Muscle of arm (tissue), 1 donor: ENCODE measurements at regions not wholly inside any gene's neighbourhood (a gene's known extent, or its start where the extent isn't known, plus 50 kb on each side); places are given as distances from the start of the nearest gene placed in this dataset.

Experiments
- DNase-seq: peaks from one replicate; pipeline ENCODE4 v3.0.0-alpha.2; 2013

DNA sequence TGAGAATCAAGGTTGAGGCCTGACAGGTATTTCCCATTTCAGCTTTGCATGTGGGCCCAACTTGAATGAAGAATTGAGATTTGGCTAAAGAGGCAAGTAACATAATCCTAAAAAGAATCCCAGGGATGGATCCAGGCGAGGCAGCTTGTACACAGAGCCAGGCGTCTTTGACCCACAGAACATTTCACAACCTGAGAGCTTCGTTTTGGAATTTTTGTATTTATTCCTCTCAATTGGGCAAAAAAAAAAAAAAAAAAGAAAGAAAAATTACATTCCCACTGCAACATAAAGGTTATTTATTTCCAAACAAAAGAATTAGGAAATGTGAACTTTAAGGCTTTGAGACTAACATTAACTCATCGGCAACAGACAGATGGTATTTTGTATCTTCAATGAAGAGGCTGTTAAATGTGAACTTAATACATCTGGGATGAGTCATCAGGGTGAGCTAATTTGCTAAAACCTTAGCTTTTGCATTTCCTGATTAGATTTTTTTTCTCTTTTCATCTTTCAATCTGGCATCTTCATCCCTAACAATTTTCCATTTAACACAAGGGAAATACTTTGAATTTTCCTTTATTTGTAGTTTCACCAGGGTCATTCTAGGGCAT, 478.5 kb upstream of the TNP1 start:
- DNase-seq: no peak

DNA sequence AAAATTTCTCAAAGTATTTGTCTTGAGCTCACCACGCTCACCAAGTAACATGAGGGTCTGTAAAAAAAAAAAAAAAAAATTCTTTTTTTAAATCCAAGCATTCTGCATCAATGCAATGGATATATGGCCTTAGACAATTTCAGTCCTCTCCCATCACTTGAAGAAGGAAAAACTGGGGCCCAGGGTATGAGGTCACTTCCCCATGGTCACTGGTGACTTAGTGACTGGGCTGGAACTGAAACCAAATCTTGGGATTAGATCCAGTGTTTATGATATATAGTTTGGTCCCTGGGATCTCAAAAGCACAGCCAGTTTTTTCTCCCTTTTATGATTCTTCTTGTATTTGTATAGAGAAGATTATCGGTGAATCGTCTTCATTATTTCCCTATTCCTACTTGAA, 477.9 kb upstream of the TNP1 start:
- no peak for DNase-seq

DNA sequence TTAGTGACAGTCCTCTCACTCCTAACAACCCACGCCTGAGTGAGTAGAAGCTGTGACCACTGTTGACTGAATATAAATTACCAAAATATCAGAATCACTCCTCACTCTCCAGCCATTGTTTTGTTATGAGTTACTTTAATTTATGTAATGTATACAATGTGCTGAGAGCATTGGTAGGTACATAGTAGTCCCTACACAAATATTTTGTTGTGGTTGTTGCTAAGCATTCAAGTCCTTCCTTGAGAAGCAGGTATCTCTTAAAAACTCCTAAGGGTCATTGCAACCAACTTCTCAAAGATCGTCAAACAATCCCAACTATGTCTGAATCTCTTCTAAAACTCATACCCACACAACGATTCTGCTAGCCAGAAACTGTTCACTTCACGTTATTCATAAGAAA, 476.8 kb upstream of the TNP1 start:
- DNase-seq: no peak

DNA sequence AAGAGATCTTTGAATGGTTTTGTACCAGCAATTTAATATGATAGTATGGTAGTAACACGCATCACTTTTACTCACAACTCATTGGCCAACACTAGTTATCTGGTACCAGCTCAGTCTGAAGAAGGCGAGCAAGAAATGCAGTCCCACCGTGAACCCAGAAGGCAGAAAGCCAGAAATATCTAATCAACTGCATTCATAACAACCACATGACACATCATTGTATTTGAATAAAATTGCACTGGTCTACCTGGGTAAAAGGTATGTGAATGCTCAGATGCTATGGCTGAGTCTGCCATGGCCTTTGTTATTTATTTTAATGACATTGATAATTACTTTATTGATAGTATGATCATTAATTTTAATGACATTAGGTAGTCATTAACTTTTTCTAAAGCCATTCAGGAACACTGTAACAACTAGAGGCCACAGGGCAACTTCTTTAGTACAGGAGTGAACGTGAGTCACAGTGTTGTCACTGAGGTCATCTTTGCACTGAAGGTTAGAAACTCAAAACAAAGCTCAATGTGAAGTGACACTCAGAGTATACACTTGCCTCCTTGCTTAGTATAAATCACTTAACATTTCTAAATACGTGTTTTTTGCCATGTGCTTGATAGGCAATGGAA, 475.6 kb upstream of the TNP1 start:
- no peak for DNase-seq

DNA sequence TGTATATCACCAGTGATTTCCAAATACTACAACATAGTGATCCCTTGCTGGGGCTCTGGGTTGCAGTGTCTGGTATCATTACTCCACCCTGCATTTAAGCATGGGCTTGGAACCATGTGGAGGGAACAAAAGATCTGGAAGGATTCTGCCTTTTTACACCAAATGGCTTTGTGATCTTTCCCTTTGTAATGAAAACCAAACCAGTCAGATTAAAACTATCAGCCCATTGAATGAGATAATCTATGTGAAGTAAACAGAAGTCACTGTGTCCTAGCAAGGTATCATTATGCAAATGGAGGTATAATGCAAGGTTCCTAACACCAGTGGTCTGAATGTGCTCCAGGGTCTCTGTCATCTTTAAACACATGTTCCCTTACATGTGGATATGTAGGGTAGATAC, 474.7 kb upstream of the TNP1 start:
- DNase-seq: no peak

DNA sequence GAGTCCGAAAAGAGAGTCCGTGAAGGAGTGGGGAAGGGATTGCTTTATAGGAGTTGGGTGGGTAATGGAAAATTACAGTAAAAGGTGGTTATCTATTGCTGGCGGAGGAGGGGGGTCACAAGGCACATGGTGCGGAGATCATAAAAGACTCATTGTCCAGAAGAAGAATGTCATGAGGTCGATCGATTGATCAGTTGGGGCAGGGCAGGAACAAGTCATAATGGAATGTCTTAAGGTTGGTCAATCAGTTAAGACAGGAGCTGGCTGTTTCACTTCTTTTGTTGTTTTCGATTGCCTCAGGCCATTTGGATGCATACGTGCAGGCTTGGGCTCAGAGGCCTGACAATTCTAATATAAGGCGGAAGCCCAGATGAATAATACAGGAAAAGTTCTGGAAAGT, 473.0 kb upstream of the TNP1 start:
- DNase-seq: no peak

DNA sequence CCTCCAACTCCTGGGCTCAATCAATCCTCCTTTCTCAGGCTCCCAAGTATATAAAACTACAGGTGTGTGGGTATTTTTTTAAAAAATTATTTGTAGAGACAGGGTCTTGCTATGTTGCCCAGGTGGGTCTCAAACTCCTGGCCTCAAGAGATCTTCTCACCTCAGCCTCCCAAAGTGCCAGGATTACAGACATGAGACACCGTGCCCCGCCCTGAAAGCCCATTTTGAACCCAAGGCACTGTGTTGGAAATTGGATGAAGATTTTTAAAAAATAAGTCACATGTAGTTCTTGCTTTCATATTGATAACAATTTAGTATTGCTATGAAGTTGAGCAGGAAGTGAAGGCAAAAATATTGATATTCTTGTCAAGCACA, 472.5 kb upstream of the TNP1 start:
- DNase-seq: no peak

DNA sequence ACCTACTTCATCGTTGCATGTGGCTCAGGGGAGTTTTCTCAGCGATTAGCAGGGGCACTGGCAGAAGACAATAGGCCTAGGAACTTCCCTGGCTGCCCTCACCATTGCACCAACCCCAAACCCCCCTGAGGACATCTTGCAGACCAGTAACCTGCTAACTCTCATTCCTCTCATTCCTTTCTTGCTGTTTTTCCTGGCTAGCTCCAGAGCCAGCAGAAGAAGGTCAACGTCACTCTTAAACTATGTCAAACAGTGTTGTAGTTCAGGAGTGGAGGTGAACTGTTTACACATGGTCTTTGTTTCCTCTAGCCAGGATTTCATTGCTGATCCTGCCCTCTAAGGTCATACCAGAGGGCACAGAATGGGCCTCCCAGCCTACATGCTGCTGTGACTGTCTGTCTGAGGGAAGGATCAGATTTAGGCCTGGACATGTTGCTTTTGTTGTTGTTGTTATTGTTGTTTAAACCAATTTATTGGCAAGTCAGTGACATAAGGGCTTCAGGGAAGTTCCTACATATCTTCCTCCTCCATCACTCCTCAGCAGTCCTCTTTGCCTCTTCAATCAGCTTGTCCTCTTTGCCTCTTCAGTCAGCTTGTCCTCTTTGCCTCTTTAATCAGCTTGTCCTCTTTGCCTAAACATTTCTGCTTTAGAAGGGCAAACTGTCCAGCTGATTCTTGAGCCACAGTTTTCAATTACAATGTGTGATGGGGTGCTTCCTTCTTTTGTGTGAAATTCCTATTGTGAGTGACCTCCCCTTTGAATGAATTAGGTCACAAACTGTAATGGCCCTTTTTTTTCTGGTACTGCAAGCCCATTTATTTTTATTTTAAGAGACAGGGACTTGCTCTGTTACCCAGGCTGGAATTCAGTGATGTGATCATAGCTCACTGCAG, 471.9 kb upstream of the TNP1 start:
- DNase-seq: peak; percentile 31

DNA sequence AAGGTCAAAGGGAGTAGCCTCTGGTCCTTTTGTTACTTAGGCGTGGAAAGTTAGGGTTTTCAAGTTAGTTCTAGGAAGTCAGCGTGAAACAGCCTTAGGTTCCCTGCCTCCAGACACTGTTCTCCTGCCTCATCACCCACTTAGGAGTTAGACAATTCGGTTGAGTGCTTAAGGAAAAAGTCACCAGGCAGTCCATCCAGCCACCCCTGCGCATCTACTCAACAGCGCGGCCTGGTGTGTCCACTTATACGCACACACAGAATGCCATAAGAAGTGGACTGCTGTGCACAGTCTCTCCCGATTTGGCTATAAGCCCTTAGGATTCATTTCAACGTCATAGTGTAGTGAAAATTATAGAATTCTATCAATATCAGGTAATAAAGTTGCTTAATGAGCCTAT, 470.8 kb upstream of the TNP1 start:
- DNase-seq: no peak

DNA sequence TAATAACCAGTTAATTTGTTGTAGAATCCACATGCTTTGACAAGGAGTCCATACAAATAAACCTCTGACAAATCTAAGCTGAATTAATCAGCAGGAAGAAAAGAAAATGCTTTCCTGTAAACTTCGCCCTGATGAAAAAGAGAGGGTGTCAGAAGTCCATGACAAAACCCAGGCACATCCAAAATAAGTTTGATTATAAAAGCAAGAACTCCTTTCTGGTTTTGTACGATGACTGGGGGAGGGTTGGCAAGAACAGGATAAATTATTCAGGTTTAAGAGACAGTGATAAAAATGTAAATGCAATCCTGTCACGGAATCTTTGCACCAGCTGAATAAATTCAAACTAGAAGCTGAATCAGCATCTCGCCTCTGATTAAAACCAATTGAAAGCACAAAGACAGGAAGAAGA, 469.2 kb upstream of the TNP1 start:
- DNase-seq: no peak

DNA sequence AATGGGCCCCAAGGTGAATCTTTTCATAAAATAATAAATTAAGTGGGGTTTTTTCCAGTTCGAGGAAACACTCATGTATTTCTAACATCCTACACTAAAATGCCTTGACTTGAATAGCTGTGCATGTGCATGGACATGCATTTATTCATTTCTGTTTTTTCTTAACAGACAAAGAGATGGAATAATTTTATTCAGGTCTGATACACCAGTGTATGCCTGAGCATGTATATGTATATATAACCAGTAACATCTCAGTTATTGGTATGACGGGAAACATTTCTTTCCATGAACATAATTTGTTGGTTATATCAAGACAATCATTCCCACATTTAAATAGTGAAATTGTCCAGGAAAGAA, 468.7 kb upstream of the TNP1 start:
- no peak for DNase-seq

DNA sequence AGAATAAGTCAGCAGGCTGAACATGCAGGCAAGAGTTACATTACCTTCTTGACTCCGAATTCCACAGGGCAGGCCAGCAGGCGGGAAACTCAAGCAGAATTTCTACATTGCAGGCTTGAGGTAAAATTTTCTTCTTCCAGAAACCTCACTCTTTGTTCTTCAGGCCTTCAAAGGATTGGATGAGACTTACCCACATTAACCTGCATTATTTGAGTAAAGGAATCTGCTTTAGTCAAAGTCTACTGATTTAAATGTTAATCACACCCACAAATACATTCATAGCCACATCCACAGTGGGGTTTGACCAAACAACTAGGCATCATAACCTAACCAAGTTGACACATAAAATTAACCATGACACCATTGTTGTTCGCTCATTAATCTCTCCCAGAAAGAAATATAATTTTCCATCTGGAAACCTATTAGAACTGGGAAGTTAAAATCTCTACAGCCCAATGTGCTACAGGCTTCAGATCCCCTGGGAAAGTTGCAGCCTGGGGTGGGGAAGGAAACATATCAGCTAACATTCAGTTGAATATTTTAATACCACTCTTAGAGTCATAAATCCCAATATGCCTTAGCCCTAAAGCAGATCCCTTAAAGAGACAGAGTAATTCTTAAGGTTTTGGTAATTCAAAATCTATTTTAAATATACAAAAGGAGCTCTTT, 468.2 kb upstream of the TNP1 start:
- DNase-seq: no peak

DNA sequence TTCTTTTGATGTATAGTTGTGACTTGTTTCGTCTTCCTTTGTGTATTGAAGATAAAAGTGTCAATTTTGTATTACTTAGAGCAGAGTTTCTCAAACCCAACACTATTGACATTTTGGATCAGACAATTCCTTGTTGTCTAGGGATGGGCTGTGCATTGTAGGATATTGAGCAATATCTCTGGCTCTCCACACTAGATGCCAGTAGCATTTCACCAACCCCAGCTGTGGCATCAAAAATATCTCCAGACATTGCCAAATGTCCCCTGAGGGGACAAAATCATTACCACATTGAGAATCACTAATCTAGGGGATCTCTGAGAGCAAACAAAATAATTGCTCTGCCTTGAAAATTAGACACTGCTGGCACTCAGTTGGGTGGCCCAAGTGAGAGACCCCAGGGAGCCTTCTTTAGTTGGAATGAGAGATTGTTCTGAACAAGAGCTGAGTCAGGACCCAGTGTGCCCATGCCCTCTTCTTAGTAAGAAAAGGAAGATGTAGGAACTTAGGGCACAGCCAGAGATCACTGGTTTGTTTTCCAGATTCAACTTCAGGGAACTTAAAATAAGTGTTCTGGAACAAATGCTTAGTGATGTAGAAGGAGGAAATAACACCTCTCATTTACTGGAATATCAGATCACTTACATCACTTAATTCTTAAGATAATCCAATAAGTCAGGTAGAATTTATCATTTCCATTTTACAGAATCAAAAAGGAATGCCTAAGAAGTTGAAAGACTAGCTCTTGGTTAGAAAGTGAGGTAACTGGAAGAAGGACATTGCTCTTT, 466.6 kb upstream of the TNP1 start:
- no peak for DNase-seq

DNA sequence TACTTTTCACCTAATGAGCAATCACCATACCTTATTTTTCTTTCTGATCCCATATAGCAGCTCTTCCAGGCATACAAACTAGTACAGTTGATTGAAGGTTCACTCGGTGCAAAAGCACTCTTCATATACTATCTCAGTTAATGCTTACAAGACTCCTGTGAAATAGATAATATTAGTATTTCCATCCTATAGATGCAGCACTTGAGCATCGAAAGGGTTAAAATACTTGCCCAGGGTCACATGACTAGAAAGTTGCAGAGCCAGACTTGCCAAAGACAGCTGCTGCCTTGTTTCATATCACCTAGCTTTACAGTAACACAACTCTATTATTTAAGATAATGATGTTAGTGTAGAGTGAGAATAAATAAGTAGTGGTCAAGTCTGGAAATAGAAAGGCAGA, 466.0 kb upstream of the TNP1 start:
- no peak for DNase-seq

DNA sequence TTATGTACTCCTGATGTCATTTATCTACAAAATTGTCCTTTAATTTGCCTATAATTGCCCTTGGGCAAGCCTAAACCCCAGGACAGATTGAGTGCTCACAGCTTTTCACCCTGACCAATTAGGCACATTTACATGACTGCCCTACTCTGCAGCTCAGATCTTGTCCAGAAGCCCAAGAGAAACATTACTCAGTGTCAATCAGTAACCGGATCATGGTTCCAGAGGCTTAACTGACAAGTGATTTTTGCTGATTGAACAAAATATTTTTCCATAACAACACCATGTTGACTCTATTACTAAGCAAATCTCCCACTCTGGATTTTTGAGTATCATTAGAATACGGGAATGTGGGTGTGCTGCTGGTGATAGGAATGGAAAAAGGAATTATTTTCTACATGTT, 465.4 kb upstream of the TNP1 start:
- no peak for DNase-seq

DNA sequence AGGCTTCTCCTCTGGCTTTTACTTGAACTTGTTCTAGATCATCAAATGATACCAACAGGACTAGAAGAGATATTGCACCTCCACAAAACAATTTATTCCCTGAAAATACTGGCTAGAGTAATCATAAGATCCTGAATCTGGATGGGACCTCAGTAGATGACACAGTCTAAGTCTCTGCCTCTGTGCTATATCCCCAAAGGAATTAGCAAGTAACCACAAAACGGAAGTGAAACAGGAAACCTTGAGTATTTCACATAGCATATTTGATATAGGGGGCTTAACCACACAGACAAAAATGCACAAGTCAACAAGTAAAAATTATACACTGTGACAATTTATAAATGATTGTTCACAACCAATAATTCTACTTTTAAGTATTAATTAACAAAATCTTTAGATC, 456.9 kb upstream of the TNP1 start:
- DNase-seq: no peak

DNA sequence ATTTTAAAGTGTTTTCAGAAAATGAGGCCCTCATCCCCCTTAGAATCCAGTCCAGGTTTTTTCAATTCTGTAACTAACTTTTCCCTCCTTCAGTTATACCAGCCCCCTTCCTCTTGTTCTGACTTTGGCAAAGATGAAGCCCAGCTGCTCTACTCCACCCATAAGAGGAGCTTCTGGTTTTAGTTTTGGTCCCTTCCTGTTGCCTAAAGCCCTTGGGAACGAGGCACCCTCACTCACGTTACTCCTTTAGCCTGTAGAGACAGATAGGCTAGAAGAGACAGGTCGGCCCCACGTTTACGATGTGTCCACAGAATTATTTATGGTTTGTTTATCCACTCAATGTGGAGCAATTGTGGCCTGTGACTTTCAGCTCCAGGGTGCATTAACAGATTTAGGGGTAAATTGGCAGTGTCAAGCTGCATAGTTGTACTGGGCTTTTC, 454.2 kb upstream of the TNP1 start:
- DNase-seq: peak; percentile 49

DNA sequence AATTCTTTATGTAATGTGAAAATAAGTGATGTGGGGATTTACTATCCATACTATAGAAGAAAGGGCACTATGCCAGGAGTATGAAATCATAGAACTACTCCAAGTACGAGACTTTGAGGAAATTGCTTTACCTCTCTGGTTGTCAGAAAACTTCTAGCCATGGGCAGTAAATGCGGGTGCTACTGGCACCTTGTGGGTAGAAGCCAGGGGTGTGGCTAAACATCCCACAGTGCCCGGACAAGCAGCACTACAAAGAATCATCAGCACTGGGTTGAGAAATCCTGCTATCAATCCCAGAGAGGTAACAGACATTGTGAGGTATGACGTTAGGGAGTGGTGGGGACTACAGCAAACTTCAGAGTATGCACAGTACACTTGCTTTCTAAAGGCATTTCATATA, 453.5 kb upstream of the TNP1 start:
- no peak for DNase-seq

DNA sequence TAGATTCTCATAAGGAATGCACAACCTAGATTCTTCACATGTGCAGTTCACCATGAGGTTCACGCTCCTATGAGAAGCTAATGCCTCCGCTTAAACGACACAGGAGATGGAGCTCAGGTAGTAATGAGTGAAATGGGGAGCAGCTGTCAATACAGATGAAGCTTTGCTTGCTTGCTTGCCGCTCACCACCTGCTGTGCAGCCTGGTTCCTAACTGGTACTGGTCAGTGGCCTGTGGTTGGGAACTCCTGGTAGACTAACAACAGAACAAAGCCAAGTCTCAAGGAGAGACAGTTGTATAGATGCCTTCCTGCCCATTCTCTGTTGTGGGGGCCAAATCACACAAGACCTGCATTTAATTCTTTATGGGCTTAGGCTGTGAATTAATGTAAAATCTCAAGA, 449.2 kb upstream of the TNP1 start:
- no peak for DNase-seq

DNA sequence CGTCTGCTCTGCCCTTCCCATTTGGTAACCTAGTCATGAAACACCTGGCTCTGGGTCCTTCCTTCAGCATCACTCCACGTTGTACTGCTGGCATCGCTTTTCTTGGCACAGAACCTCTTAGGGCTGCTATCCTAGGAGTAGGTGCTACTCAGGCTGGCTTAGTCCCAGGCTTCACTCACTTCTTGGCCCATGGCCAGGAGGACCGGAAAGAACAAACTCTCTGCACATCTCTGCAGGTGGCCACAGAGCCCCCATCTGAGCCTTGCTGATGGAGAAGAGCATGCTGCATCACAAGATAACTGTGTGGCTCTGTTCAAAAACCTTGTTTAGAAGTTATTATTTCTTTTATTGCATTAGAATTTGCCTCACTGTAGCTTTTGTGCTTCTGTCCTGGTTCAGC, 447.2 kb upstream of the TNP1 start:
- no peak for DNase-seq

DNA sequence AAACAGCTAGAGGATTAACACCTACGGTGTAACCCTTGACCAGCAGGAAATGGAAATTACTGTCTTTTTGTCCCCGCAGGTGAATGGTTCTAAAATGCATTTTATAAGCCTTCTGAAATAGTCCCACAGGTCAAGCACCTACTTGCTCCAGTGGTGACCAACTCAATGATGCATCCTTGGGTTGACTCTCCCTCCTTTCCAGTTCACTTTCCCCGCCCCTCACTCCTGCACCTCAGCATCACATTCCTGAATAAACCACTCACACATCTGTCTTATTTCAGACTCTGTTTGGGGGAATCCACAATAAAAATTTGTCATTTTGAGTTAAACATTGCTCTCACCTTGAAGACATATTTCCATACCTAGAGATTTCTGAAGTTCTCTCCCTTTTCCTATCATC, 446.0 kb upstream of the TNP1 start:
- DNase-seq: no peak

DNA sequence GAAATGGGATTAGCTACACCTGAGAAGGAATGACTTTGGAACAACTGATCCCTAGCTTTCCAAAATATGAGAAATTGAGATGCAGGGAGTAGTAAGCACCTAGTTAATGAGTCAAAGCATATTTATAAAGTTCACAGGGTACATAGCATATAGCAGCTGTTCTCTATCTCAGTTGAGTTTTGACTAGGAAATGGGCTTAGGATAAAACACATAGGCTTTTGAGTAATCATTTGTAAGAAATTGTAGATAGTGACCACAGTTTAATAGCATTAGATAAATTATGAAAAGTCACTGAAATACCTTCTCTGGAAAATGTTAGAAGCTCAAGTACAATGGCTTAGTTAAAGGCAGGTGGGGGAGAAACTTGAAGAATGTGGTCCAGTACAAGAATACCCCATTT, 444.7 kb upstream of the TNP1 start:
- no peak for DNase-seq
